Caco-2 (cell line): ENCODE measurements at regions not wholly inside any gene's neighbourhood (a gene's known extent, or its start where the extent isn't known, plus 50 kb on each side); places are given as distances from the start of the nearest gene placed in this dataset.
A peak's percentile ranks its signal among the peaks of the same experiment; 100 is the strongest.

ENCODE experiments used
- BruUV-seq: library from RNA; stranded (reverse); fragments of 400-500 nt; replicated peaks from 2 replicates; lab custom pipeline; 2021; lab: Mats Ljungman, UMichigan
- CTCF ChIA-PET: fragments of 300-600 bp; sonication (Branson Sonifier 250); formaldehyde crosslinking; loops from one replicate; lab custom pipeline; 2022; ENCODE audit warnings: antibody characterized with exemption; lab: Charles Lee
- POLR2A ChIA-PET: fragments of 300-600 bp; sonication (Branson Sonifier 250); formaldehyde crosslinking; loops from one replicate; lab custom pipeline; 2022; ENCODE audit warnings: antibody characterized with exemption; lab: Charles Lee
- DNase-seq, 2 experiments: peaks; one replicate each; pipeline versions ENCODE4 v3.0.0 to v3.0.0-alpha.2; 2020 to 2022
- H3K27me3 ChIP-seq: replicated peaks from 2 replicates; pipeline ENCODE4 v1.6.0; 2011; ENCODE audit warnings: low read length; ENCODE audit not compliant: control insufficient read depth, insufficient read depth
- H3K36me3 ChIP-seq: 2 replicates; pipeline ENCODE4 v1.5.1; 2011; ENCODE audit warnings: low read length; ENCODE audit not compliant: control insufficient read depth, insufficient read depth
- H3K4me1 ChIP-seq: fragments of 250-450 bp; sonication (Bioruptor Pico); 2 replicates; pipeline ENCODE4 v1.5.1; 2020; ENCODE audit warnings: mild to moderate bottlenecking
- H3K4me3 ChIP-seq: 2 replicates; pipeline ENCODE4 v1.5.1; 2011; ENCODE audit warnings: low read depth, mild to moderate bottlenecking, control low read depth, low read length
- H3K9me3 ChIP-seq: fragments of 250-450 bp; sonication (Bioruptor Pico); 2 replicates; pipeline ENCODE4 v1.5.1; 2020; ENCODE audit warnings: mild to moderate bottlenecking, moderate library complexity
- H3K27ac Mint-ChIP-seq: one replicate; pipeline ENCODE4 v1.8.0; 2022; ENCODE audit warnings: mixed read lengths; ENCODE audit not compliant: unreplicated experiment
- H3K27me3 Mint-ChIP-seq: one replicate; pipeline ENCODE4 v1.8.0; 2022; ENCODE audit warnings: mixed read lengths; ENCODE audit not compliant: insufficient read depth, unreplicated experiment
- H3K36me3 Mint-ChIP-seq: one replicate; pipeline ENCODE4 v1.8.0; 2022; ENCODE audit warnings: mild to moderate bottlenecking, mixed read lengths; ENCODE audit not compliant: insufficient read depth, unreplicated experiment
- H3K4me1 Mint-ChIP-seq: one replicate; pipeline ENCODE4 v1.8.0; 2022; ENCODE audit warnings: low read depth, mixed read lengths; ENCODE audit not compliant: unreplicated experiment
- H3K4me3 Mint-ChIP-seq: one replicate; pipeline ENCODE4 v1.8.0; 2022; ENCODE audit warnings: mild to moderate bottlenecking, moderate library complexity, mixed read lengths; ENCODE audit not compliant: unreplicated experiment
- H3K9me3 Mint-ChIP-seq: one replicate; pipeline ENCODE4 v1.8.0; 2022; ENCODE audit warnings: mixed read lengths; ENCODE audit not compliant: unreplicated experiment
- intact Hi-C: fragments of 100-400 bp; cut with micrococcal nuclease; formaldehyde crosslinking; loops from one replicate; pipeline ENCODE4 v1.10.0; 2022; ENCODE audit not compliant: unreplicated experiment
- TF ChIP-seq, protein P1 (sequence below), 2 experiments: fragments of 200-600 bp in 1 of 2; IDR thresholded peaks; 1 replicate in 1 of 2; 2 replicates in 1 of 2; pipeline versions ENCODE4 v1.5.1 to v1.8.0; 2011 to 2022; ENCODE audit warnings: antibody characterized with exemption in 1 of 2, control low read depth in 1 of 2, inconsistent platforms in 1 of 2, low read depth in 1 of 2, low read length in 1 of 2, mild to moderate bottlenecking in 1 of 2, moderate library complexity in 1 of 2; ENCODE audit not compliant: insufficient read depth in 1 of 2, severe bottlenecking in 1 of 2, unreplicated experiment in 1 of 2

DNA sequence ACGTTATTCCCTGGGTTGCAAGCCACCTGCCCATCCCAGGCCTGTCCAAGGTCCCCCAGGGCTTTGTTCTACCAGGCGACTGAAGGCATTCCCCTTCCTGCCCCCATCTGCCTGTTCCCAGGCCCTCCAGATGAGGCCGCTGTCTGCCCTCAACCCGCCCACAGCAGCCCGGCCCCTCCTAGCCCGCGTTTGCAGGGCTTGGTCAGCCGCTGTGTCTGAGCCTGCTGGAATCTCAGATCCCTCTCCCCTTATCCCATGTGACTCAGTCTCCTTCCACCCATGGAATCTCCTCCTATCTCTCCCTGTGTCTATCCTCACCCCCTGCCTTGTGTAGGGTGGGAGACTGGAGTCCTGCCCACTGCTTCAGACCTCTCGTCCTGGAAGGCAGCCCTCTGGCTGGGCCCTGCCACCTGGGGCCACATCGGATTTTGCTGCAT, 186.0 kb upstream of the TNRC6C start:
- intact Hi-C loops, result loop anchor here (1.0 kb wide), 1 partner anchor 242 kb away; no protein-coding TSS in a partner anchor
- H3K4me1 ChIP-seq, result no peaks in the 10 kb centered on the region
- no TSS peak for BruUV-seq
- no peaks in the 10 kb centered on the region for H3K36me3 ChIP-seq
- POLR2A ChIA-PET, result no interaction called here
- peak; percentile 63 to 70 for DNase-seq
- Mint-ChIP-seq H3K27ac (no peak overlapping the region), H3K4me3 (no peak overlapping the region), H3K36me3 (no peaks in the 10 kb centered on the region), H3K9me3 (no peaks in the 10 kb centered on the region), H3K27me3 (peaks cover 4% of the 10 kb centered on the region), H3K4me1 (peaks cover 6% of the 10 kb centered on the region)
- no peak overlapping the region for H3K4me3 ChIP-seq
- no peaks in the 10 kb centered on the region for H3K27me3 ChIP-seq
- TF ChIP-seq, protein P1, sequence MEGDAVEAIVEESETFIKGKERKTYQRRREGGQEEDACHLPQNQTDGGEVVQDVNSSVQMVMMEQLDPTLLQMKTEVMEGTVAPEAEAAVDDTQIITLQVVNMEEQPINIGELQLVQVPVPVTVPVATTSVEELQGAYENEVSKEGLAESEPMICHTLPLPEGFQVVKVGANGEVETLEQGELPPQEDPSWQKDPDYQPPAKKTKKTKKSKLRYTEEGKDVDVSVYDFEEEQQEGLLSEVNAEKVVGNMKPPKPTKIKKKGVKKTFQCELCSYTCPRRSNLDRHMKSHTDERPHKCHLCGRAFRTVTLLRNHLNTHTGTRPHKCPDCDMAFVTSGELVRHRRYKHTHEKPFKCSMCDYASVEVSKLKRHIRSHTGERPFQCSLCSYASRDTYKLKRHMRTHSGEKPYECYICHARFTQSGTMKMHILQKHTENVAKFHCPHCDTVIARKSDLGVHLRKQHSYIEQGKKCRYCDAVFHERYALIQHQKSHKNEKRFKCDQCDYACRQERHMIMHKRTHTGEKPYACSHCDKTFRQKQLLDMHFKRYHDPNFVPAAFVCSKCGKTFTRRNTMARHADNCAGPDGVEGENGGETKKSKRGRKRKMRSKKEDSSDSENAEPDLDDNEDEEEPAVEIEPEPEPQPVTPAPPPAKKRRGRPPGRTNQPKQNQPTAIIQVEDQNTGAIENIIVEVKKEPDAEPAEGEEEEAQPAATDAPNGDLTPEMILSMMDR (IDR thresholded peaks at IDR 0.05; ENCODE audit: insufficient read depth in 1 of 2, low read depth in 1 of 2, low read length in 1 of 2, severe bottlenecking in 1 of 2, unreplicated experiment in 1 of 2), result peak; percentile 65 to 75
- CTCF ChIA-PET, result no interaction called here
- H3K9me3 ChIP-seq, result no peaks in the 10 kb centered on the region; the same call in 1 of the 2 replicates

DNA sequence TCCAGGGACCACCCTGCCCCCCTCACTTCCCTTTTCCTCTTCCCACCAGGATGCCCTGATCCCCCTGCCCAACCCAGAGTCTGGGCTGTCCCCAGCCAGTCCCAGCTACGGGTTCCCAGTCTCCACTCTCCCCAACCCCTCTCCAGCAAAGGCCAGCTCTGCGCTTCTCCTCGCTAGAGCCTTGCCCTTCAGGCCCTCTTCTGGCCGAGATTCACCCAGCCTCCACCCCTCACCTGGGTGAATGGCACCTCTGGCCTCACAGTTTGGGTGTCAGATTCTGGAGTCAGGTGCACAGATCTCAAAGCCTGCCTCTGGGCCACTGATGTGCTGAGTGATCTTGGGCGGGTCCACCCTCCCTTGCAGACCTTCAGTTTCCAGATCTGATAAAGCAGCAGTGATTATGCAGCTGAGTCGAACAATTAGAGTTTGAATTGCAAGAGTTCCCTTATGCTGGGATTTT, 185.6 kb upstream of the TNRC6C start:
- H3K36me3 ChIP-seq, result no peaks in the 10 kb centered on the region
- intact Hi-C loops, result loop anchor here (1.0 kb wide), 2 partner anchors 231 to 241 kb away; no protein-coding TSS in a partner anchor
- H3K9me3 ChIP-seq, result no peaks in the 10 kb centered on the region; the same call in 1 of the 2 replicates
- H3K4me3 ChIP-seq, result no peak overlapping the region
- H3K27me3 Mint-ChIP-seq, result peaks cover 2% of the 10 kb centered on the region
- H3K9me3 Mint-ChIP-seq, result no peaks in the 10 kb centered on the region
- BruUV-seq, result no TSS peak
- no peak overlapping the region for H3K4me3 Mint-ChIP-seq
- TF ChIP-seq, protein P1 (IDR thresholded peaks at IDR 0.05; ENCODE audit: insufficient read depth in 1 of 2, low read depth in 1 of 2, low read length in 1 of 2, severe bottlenecking in 1 of 2, unreplicated experiment in 1 of 2), result peak in 1 of 2 experiments; percentile 4
- no peaks in the 10 kb centered on the region for H3K4me1 ChIP-seq
- no peaks in the 10 kb centered on the region for H3K27me3 ChIP-seq
- CTCF ChIA-PET, result no interaction called here
- H3K27ac Mint-ChIP-seq, result no peak overlapping the region
- no peaks in the 10 kb centered on the region for H3K36me3 Mint-ChIP-seq
- H3K4me1 Mint-ChIP-seq, result peaks cover 6% of the 10 kb centered on the region
- peak in 1 of 2 experiments; percentile 16 for DNase-seq
- POLR2A ChIA-PET, result no interaction called here

DNA sequence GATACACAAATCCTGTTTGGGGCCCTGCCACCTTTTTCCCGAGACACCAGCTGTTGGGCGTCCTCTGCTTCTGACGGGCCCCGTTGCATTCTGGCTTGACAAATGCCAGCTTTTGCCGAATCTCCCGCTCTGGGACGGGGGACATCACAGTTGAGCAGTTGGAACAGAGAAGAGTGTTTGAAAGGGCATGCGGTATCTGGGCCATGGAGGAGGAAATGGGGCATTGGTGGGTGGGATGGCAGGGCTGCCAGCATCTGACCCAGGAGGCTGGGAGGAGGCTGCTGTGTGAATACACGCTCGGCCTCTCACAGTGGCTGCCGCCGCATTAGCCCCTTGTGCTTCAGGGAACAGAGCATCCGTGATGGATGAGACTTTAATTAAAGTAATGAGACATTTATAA, 184.3 kb upstream of the TNRC6C start:
- intact Hi-C loops, result no loop called here
- no peaks in the 10 kb centered on the region for H3K9me3 Mint-ChIP-seq

More for the DNA sequence above, 184.3 kb upstream of the TNRC6C start:
- DNase-seq, result no peak
- Mint-ChIP-seq H3K27ac (no peak overlapping the region), H3K36me3 (no peaks in the 10 kb centered on the region), H3K4me1 (peaks cover 6% of the 10 kb centered on the region), H3K4me3 (no peak overlapping the region), H3K27me3 (no peaks in the 10 kb centered on the region)
- BruUV-seq, result no TSS peak
- TF ChIP-seq, protein P1 (IDR thresholded peaks at IDR 0.05; ENCODE audit: insufficient read depth in 1 of 2, low read depth in 1 of 2, low read length in 1 of 2, severe bottlenecking in 1 of 2, unreplicated experiment in 1 of 2), result no peak
- CTCF ChIA-PET, result no interaction called here
- Histone ChIP-seq H3K4me1 (no peaks in the 10 kb centered on the region), H3K27me3 (no peaks in the 10 kb centered on the region; the same call in 1 of the 2 replicates), H3K36me3 (no peaks in the 10 kb centered on the region), H3K9me3 (no peaks in the 10 kb centered on the region), H3K4me3 (no peak overlapping the region)
- POLR2A ChIA-PET, result no interaction called here
